Fibroblast of pulmonary artery (primary cell): ENCODE measurements at regions not wholly inside any gene's neighbourhood (a gene's known extent, or its start where the extent isn't known, plus 50 kb on each side); places are given as distances from the start of the nearest gene placed in this dataset.

Source experiments
- DNase-seq: peaks from one replicate; pipeline ENCODE4 v3.0.0-alpha.2; 2010; ENCODE audit warnings: low read depth
- H3K4me3 ChIP-seq: replicated peaks from 2 replicates; pipeline ENCODE4 v1.5.1; 2011; ENCODE audit warnings: low read depth, mild to moderate bottlenecking, control low read depth, low read length, moderate library complexity
- CTCF ChIP-seq: IDR thresholded peaks from 2 replicates; pipeline ENCODE4 v1.5.1; 2011; ENCODE audit warnings: mild to moderate bottlenecking, control low read depth, low read length, inconsistent platforms; ENCODE audit errors: missing control alignments

- H3K4me3 ChIP-seq = no peak overlapping the region
- peak; percentile 31 for DNase-seq
- no peak for TF ChIP-seq CTCF
These were observed 295.0 kb upstream of the MGAT4C start for GRCh38 chr12:86551146-86551571.

GRCh38 chr12:86550218-86551145 is 294.3 kb upstream of the MGAT4C start:
- no peak overlapping the region for H3K4me3 ChIP-seq
- TF ChIP-seq CTCF = no peak
- no peak for DNase-seq

GRCh38 chr12:86543716-86544115 is 287.5 kb upstream of the MGAT4C start:
- TF ChIP-seq CTCF = no peak
- DNase-seq = no peak

GRCh38 chr12:86530996-86531655 is 274.9 kb upstream of the MGAT4C start:
- H3K4me3 ChIP-seq = no peak overlapping the region
- no peak for TF ChIP-seq CTCF
- peak; percentile 84 for DNase-seq

More at GRCh38 chr12:86543716-86544115, 287.5 kb upstream of the MGAT4C start:
- no peak overlapping the region for H3K4me3 ChIP-seq

- no peak overlapping the region for H3K4me3 ChIP-seq
- no peak for TF ChIP-seq CTCF
- DNase-seq = no peak
These were observed 269.9 kb upstream of the MGAT4C start for GRCh38 chr12:86526060-86526595.

GRCh38 chr12:86523844-86524243 is 267.7 kb upstream of the MGAT4C start:
- TF ChIP-seq CTCF = no peak
- no peak for DNase-seq
- no peak overlapping the region for H3K4me3 ChIP-seq
